ENCODE measurements at regions not wholly inside any gene's neighbourhood (a gene's known extent, or its start where the extent isn't known, plus 50 kb on each side); places are given as distances from the start of the nearest gene placed in this dataset.
"Not testable (repeated sequence)": the region's sequence is repeated elsewhere in the genome, so short reads cannot be mapped to it uniquely, and the experiment has no call there.

GRCh38 chr12:88365403-88365802, 214.9 kb downstream of the KITLG start:
- no TSS peak for BruUV-seq (replicated peaks)

DNA sequence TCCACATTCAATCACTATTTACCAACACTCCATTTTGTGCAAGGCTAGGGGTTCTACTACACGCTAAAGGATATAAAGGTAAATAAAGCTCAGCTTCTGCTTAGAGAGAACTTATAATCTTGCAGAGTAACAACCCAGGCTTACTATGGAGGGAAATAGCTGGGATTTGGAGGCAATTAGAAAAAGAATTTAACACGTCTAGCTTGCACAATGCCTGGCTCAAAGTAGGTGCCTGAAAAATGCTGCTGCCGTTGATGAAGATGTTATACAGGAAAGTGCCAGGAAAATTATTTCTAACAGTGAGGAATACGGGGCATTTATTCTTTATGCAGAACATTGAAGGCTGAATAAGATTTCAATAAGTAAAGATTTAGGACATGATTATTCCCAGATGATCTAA, 214.2 kb downstream of the KITLG start:
- ChIA-PET POLR2A (no interaction called here), CTCF (no interaction called here)
- Mint-ChIP-seq H3K36me3 (ENCODE audit: insufficient read depth, unreplicated experiment) (no peaks in the 10 kb centered on the region), H3K4me3 (ENCODE audit: unreplicated experiment) (no peak overlapping the region), H3K27ac (ENCODE audit: unreplicated experiment) (no peak overlapping the region), H3K4me1 (ENCODE audit: low read depth, unreplicated experiment) (peaks cover 8% of the 10 kb centered on the region), H3K9me3 (ENCODE audit: unreplicated experiment) (peaks cover 9% of the 10 kb centered on the region), H3K27me3 (ENCODE audit: insufficient read depth, unreplicated experiment) (no peaks in the 10 kb centered on the region)
- Histone ChIP-seq H3K36me3 (ENCODE audit: control insufficient read depth, insufficient read depth, low read length) (no peaks in the 10 kb centered on the region), H3K4me3 (ENCODE audit: low read depth, low read length) (no peak overlapping the region), H3K4me1 (0 out of 2 replicates have a peak, but pooled peaks cover 5% of the 10 kb centered on the region), H3K27me3 (replicated peaks; ENCODE audit: control insufficient read depth, insufficient read depth, low read length) (no peaks in the 10 kb centered on the region), H3K9me3 (no peaks in the 10 kb centered on the region; the same call in 1 of the 2 replicates)
- TF ChIP-seq, protein P1, sequence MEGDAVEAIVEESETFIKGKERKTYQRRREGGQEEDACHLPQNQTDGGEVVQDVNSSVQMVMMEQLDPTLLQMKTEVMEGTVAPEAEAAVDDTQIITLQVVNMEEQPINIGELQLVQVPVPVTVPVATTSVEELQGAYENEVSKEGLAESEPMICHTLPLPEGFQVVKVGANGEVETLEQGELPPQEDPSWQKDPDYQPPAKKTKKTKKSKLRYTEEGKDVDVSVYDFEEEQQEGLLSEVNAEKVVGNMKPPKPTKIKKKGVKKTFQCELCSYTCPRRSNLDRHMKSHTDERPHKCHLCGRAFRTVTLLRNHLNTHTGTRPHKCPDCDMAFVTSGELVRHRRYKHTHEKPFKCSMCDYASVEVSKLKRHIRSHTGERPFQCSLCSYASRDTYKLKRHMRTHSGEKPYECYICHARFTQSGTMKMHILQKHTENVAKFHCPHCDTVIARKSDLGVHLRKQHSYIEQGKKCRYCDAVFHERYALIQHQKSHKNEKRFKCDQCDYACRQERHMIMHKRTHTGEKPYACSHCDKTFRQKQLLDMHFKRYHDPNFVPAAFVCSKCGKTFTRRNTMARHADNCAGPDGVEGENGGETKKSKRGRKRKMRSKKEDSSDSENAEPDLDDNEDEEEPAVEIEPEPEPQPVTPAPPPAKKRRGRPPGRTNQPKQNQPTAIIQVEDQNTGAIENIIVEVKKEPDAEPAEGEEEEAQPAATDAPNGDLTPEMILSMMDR (IDR thresholded peaks at IDR 0.05; ENCODE audit: insufficient read depth in 1 of 2, low read depth in 1 of 2, low read length in 1 of 2, severe bottlenecking in 1 of 2, unreplicated experiment in 1 of 2) = no peak
- no peak for DNase-seq
- BruUV-seq (replicated peaks) = no TSS peak
- intact Hi-C loops (cut with micrococcal nuclease; ENCODE audit: unreplicated experiment) = no loop called here

More at GRCh38 chr12:88365403-88365802, 214.9 kb downstream of the KITLG start:
- CTCF ChIA-PET = no interaction called here
- DNase-seq = no peak
- Mint-ChIP-seq H3K27ac (ENCODE audit: unreplicated experiment) (no peak overlapping the region), H3K9me3 (ENCODE audit: unreplicated experiment) (peaks cover 12% of the 10 kb centered on the region), H3K36me3 (ENCODE audit: insufficient read depth, unreplicated experiment) (no peaks in the 10 kb centered on the region), H3K27me3 (ENCODE audit: insufficient read depth, unreplicated experiment) (no peaks in the 10 kb centered on the region), H3K4me3 (ENCODE audit: unreplicated experiment) (no peak overlapping the region), H3K4me1 (ENCODE audit: low read depth, unreplicated experiment) (peaks cover 8% of the 10 kb centered on the region)
- H3K36me3 ChIP-seq (ENCODE audit: control insufficient read depth, insufficient read depth, low read length) = no peaks in the 10 kb centered on the region
- no peaks in the 10 kb centered on the region; the same call in 1 of the 2 replicates for H3K9me3 ChIP-seq
- intact Hi-C loops (cut with micrococcal nuclease; ENCODE audit: unreplicated experiment) = no loop called here
- H3K4me1 ChIP-seq = 0 out of 2 replicates have a peak, but pooled peaks cover 5% of the 10 kb centered on the region
- no peak overlapping the region for H3K4me3 ChIP-seq (ENCODE audit: low read depth, low read length)
- H3K27me3 ChIP-seq (replicated peaks; ENCODE audit: control insufficient read depth, insufficient read depth, low read length) = no peaks in the 10 kb centered on the region
- POLR2A ChIA-PET = no interaction called here
- TF ChIP-seq, protein P1 (IDR thresholded peaks at IDR 0.05; ENCODE audit: insufficient read depth in 1 of 2, low read depth in 1 of 2, low read length in 1 of 2, severe bottlenecking in 1 of 2, unreplicated experiment in 1 of 2) = no peak

GRCh38 chr12:88367231-88367630, 213.0 kb downstream of the KITLG start:
- Mint-ChIP-seq H3K27me3 (ENCODE audit: insufficient read depth, unreplicated experiment) (no peaks in the 10 kb centered on the region), H3K36me3 (ENCODE audit: insufficient read depth, unreplicated experiment) (no peaks in the 10 kb centered on the region), H3K9me3 (ENCODE audit: unreplicated experiment) (peaks cover under 1% of the 10 kb centered on the region), H3K4me3 (ENCODE audit: unreplicated experiment) (no peak overlapping the region), H3K27ac (ENCODE audit: unreplicated experiment) (no peak overlapping the region), H3K4me1 (ENCODE audit: low read depth, unreplicated experiment) (peaks cover 3% of the 10 kb centered on the region)
- intact Hi-C loops (cut with micrococcal nuclease; ENCODE audit: unreplicated experiment) = no loop called here
- TF ChIP-seq, protein P1 (IDR thresholded peaks at IDR 0.05; ENCODE audit: insufficient read depth in 1 of 2, low read depth in 1 of 2, low read length in 1 of 2, severe bottlenecking in 1 of 2, unreplicated experiment in 1 of 2) = no peak
- no TSS peak for BruUV-seq (replicated peaks)
- 0 out of 2 replicates have a peak, but pooled peaks cover 2% of the 10 kb centered on the region for H3K4me1 ChIP-seq
- no peaks in the 10 kb centered on the region for H3K27me3 ChIP-seq (replicated peaks; ENCODE audit: control insufficient read depth, insufficient read depth, low read length)
- no peaks in the 10 kb centered on the region; the same call in 1 of the 2 replicates for H3K9me3 ChIP-seq
- ChIA-PET CTCF (no interaction called here), POLR2A (no interaction called here)
- no peaks in the 10 kb centered on the region; the same call in 1 of the 2 replicates for H3K36me3 ChIP-seq (ENCODE audit: control insufficient read depth, insufficient read depth, low read length)
- H3K4me3 ChIP-seq (ENCODE audit: low read depth, low read length) = no peak overlapping the region
- no peak for DNase-seq

- BruUV-seq (replicated peaks); CTCF ChIA-PET; H3K27me3 Mint-ChIP-seq (ENCODE audit: insufficient read depth, unreplicated experiment); H3K27me3 ChIP-seq (replicated peaks; ENCODE audit: control insufficient read depth, insufficient read depth, low read length); H3K27ac Mint-ChIP-seq (ENCODE audit: unreplicated experiment); H3K9me3 Mint-ChIP-seq (ENCODE audit: unreplicated experiment); H3K36me3 ChIP-seq (ENCODE audit: control insufficient read depth, insufficient read depth, low read length); H3K4me3 ChIP-seq (ENCODE audit: low read depth, low read length); H3K4me1 ChIP-seq; H3K9me3 ChIP-seq; H3K4me1 Mint-ChIP-seq (ENCODE audit: low read depth, unreplicated experiment); POLR2A ChIA-PET; intact Hi-C loops (cut with micrococcal nuclease; ENCODE audit: unreplicated experiment); H3K36me3 Mint-ChIP-seq (ENCODE audit: insufficient read depth, unreplicated experiment); DNase-seq; H3K4me3 Mint-ChIP-seq (ENCODE audit: unreplicated experiment): not testable (repeated sequence)
Observed at GRCh38 chr12:88368077-88368476, 212.2 kb downstream of the KITLG start.
